ENCODE measurements at regions not wholly inside any gene's neighbourhood (a gene's known extent, or its start where the extent isn't known, plus 50 kb on each side); places are given as distances from the start of the nearest gene placed in this dataset.

DNA sequence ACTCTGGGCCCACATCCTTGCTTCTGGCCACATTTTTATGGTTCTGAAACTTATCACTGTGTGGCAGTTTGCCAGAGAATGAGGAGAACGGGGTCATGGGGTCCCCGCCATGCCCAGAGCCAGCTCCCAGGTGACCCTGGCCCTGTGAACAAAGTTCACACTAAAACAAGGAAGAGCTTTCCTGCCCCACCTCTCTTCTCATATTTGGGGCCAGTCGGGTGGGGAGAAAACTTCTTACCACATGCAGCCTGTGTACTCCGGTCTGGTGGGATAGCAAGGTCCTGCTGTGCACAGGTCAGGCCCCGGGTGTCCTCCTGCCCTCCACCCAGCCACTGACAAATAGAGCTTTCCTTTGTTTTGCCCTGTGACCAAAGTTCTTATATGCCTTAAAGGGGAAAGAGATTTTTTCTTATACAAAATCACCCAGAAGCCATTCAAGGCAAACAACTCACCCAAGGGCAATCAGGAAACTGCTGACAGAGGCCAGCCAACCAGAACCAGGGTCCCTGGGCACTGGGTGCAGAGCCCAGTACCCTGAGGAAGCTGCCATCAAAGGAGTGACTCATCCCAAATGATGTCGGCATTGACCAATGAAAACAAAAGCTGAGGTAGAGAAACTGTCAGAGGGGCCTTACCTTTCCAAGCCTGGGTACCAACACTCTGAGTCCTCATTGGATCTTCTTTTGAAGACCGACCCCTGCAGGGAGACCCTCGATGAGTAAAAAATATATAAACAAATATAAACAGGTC, 53.6 kb downstream of the OLIG1 start:
- TF ChIP-seq POLR2A (IDR thresholded peaks at IDR 0.05; ENCODE audit: low read depth, low read length) (no peak), POLR2AphosphoS5 (IDR thresholded peaks at IDR 0.05; ENCODE audit: low read depth, low read length) (no peak), TAF1 (IDR thresholded peaks at IDR 0.05; ENCODE audit: borderline replicate concordance, low read depth, low read length) (no peak)

All from GM12892 (cell line).